GM23338 (cell line): ENCODE measurements at regions not wholly inside any gene's neighbourhood (a gene's known extent, or its start where the extent isn't known, plus 50 kb on each side); places are given as distances from the start of the nearest gene placed in this dataset.

Experiments used
- CREB1 ChIP-seq: fragments of 250-450 bp; sonication (Bioruptor Pico); IDR thresholded peaks from 2 replicates; pipeline ENCODE4 v1.5.0; 2020; ENCODE audit warnings: low read depth, mild to moderate bottlenecking, moderate library complexity
- EZH2 ChIP-seq: fragments of 200-600 bp; sonication (generic); IDR thresholded peaks from one replicate; pipeline ENCODE4 v1.8.0; 2017; ENCODE audit warnings: antibody characterized with exemption, mild to moderate bottlenecking, low read depth; ENCODE audit not compliant: unreplicated experiment
- EZH2phosphoT487 ChIP-seq: fragments of 200-600 bp; sonication (generic); IDR thresholded peaks from one replicate; pipeline ENCODE4 v1.8.1; 2018; ENCODE audit warnings: antibody characterized with exemption; ENCODE audit not compliant: unreplicated experiment
- JUNB ChIP-seq: IDR thresholded peaks from one replicate; pipeline ENCODE4 v1.6.1; 2016; ENCODE audit warnings: antibody characterized with exemption; ENCODE audit not compliant: unreplicated experiment
- NANOG ChIP-seq: IDR thresholded peaks from 2 replicates; pipeline ENCODE4 v1.6.1; 2016; ENCODE audit warnings: antibody characterized with exemption, borderline replicate concordance
- POLR2AphosphoS5 ChIP-seq: IDR thresholded peaks from 2 replicates; pipeline ENCODE4 v1.6.1; 2016; ENCODE audit warnings: antibody characterized with exemption, low read depth
- STAT1 ChIP-seq: IDR thresholded peaks from one replicate; pipeline ENCODE4 v1.6.1; 2016; ENCODE audit warnings: antibody characterized with exemption; ENCODE audit not compliant: unreplicated experiment
- TF ChIP-seq, protein P1 (sequence below), 2 experiments: fragments of 200-600 bp in 1 of 2; sonication (generic) in 1 of 2; conservative IDR thresholded peaks; 2 replicates each; pipeline versions ENCODE4 v1.5.1 to v1.6.1; 2016 to 2017; ENCODE audit warnings: antibody characterized with exemption in 2 of 2, low read depth in 2 of 2, mild to moderate bottlenecking in 2 of 2, moderate library complexity in 1 of 2
- TF ChIP-seq, protein P2 (sequence below): IDR thresholded peaks from one replicate; pipeline ENCODE4 v1.6.1; 2018; ENCODE audit warnings: antibody characterized with exemption; ENCODE audit not compliant: unreplicated experiment

- TF ChIP-seq, protein P1, sequence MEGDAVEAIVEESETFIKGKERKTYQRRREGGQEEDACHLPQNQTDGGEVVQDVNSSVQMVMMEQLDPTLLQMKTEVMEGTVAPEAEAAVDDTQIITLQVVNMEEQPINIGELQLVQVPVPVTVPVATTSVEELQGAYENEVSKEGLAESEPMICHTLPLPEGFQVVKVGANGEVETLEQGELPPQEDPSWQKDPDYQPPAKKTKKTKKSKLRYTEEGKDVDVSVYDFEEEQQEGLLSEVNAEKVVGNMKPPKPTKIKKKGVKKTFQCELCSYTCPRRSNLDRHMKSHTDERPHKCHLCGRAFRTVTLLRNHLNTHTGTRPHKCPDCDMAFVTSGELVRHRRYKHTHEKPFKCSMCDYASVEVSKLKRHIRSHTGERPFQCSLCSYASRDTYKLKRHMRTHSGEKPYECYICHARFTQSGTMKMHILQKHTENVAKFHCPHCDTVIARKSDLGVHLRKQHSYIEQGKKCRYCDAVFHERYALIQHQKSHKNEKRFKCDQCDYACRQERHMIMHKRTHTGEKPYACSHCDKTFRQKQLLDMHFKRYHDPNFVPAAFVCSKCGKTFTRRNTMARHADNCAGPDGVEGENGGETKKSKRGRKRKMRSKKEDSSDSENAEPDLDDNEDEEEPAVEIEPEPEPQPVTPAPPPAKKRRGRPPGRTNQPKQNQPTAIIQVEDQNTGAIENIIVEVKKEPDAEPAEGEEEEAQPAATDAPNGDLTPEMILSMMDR (conservative IDR thresholded peaks at IDR 0.05; ENCODE audit: low read depth in 2 of 2) = no peak
- TF ChIP-seq, protein P2, sequence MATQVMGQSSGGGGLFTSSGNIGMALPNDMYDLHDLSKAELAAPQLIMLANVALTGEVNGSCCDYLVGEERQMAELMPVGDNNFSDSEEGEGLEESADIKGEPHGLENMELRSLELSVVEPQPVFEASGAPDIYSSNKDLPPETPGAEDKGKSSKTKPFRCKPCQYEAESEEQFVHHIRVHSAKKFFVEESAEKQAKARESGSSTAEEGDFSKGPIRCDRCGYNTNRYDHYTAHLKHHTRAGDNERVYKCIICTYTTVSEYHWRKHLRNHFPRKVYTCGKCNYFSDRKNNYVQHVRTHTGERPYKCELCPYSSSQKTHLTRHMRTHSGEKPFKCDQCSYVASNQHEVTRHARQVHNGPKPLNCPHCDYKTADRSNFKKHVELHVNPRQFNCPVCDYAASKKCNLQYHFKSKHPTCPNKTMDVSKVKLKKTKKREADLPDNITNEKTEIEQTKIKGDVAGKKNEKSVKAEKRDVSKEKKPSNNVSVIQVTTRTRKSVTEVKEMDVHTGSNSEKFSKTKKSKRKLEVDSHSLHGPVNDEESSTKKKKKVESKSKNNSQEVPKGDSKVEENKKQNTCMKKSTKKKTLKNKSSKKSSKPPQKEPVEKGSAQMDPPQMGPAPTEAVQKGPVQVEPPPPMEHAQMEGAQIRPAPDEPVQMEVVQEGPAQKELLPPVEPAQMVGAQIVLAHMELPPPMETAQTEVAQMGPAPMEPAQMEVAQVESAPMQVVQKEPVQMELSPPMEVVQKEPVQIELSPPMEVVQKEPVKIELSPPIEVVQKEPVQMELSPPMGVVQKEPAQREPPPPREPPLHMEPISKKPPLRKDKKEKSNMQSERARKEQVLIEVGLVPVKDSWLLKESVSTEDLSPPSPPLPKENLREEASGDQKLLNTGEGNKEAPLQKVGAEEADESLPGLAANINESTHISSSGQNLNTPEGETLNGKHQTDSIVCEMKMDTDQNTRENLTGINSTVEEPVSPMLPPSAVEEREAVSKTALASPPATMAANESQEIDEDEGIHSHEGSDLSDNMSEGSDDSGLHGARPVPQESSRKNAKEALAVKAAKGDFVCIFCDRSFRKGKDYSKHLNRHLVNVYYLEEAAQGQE = no peak
- TF ChIP-seq EZH2phosphoT487 (no peak), JUNB (no peak), EZH2 (no peak), CREB1 (no peak), POLR2AphosphoS5 (no peak), NANOG (peak; percentile 65), STAT1 (no peak)
Measured at GRCh38 chr3:27885641-27886040, 163.5 kb upstream of the EOMES start.
